ENCODE measurements at regions not wholly inside any gene's neighbourhood (a gene's known extent, or its start where the extent isn't known, plus 50 kb on each side); places are given as distances from the start of the nearest gene placed in this dataset.

DNA sequence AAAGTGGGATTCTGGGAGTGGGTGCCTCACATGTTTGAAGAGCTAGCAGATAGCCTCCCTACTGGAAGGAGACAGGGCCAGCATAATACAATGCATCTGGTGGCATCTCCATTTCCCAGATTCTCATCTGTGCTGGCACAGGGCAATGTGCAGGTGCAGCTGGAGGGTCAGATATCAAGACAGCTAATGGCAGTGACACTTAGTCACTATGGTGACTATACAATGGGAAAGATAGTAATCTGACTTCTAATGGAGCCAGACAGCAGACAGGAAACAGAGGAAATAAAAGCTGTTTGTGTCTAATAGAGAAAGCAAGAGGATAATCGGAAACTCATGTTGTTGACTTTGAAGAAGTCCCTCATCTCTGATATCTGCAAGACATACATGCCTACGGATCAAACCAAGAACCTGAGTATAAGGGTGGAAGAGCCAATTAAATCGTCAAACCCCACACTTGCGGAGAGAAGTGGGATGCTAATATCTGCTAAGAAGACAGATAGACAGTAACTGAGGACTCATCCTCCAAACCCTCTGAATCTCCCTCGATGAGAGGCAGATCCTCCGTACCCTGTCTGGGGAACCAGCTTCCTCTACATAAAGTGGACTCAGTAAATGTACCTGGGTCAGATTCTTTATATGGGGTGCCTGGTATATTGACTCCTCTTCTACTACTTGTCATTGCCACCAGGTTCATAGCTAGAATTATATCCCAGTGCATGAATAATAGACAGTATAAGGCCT lies 692.7 kb downstream of the SOCS6 start:
- Mint-ChIP-seq H3K27me3 (no peaks in the 10 kb centered on the region), H3K9me3 (peaks cover 21% of the 10 kb centered on the region), H3K4me1 (no peaks in the 10 kb centered on the region), H3K27ac (no peak overlapping the region), H3K4me3 (no peak overlapping the region), H3K36me3 (peaks cover 3% of the 10 kb centered on the region)
- DNase-seq, result no peak

DNA sequence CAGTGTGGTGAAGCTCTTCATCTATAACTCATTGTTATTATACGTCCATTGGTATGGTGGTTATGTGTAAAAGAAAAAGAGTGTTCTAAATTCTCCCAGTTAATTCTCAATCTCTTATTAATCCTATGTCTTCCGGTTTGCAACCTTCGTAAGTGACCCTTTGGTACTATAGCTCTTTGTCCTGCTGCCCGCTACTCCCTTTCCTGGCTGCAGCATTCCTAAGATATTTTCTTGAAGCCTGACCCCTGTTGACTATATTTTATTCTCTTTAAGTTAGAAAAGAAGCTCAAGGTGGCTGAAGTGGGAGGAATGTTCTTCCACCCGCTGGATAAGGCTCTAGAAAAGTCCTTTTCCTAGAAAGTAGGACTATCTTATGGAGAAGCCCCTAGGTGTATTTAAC lies 684.8 kb downstream of the SOCS6 start:
- Mint-ChIP-seq H3K27ac (no peak overlapping the region), H3K27me3 (no peaks in the 10 kb centered on the region), H3K4me1 (no peaks in the 10 kb centered on the region), H3K4me3 (peak overlapping the region; percentile 9), H3K36me3 (no peaks in the 10 kb centered on the region), H3K9me3 (peaks cover 4% of the 10 kb centered on the region)
- DNase-seq, result no peak

DNA sequence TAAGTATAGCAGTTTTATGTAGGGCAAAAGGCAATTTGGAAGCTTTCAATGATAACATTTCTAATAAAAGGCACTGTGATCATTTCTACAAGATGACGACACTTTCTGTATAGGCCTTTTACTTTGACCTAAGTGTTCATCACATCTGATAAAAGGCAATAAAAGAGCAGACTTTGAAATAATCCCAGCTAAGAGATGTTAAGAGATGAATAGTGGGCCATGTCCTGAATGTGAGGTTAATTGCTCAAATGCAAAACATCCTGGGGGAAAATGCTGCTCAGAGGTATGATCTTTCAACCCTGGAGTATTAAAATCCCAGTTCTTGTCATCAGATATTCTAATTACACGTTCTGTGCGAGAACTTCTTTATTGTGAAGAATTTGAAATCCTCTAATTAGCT lies 677.6 kb downstream of the SOCS6 start:
- Mint-ChIP-seq H3K4me1 (no peaks in the 10 kb centered on the region), H3K36me3 (no peaks in the 10 kb centered on the region)

DNA sequence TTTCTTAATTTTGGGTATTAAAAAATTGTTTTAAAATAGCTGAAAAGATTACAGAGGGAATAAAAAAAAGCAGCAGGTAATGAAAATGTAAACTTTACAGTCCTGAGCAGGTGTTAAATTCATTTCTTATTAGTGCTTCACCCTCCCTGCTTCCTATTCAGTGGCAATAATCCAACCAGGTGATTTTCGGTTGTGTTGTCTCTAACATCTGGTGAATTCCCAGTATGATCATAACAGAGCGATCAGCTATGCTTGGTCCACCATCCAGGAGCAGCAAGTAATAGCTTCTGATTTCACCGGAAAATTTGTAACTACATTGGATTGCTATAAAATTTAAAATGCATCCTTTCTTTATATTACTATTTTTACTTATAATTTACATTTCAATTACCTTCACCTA lies 673.1 kb downstream of the SOCS6 start:
- H3K4me3 Mint-ChIP-seq, result no peak overlapping the region

More for the DNA sequence above, 677.6 kb downstream of the SOCS6 start:
- Mint-ChIP-seq H3K27ac (no peak overlapping the region), H3K9me3 (peaks cover 2% of the 10 kb centered on the region), H3K4me3 (no peak overlapping the region), H3K27me3 (no peaks in the 10 kb centered on the region)
- DNase-seq, result no peak

DNA sequence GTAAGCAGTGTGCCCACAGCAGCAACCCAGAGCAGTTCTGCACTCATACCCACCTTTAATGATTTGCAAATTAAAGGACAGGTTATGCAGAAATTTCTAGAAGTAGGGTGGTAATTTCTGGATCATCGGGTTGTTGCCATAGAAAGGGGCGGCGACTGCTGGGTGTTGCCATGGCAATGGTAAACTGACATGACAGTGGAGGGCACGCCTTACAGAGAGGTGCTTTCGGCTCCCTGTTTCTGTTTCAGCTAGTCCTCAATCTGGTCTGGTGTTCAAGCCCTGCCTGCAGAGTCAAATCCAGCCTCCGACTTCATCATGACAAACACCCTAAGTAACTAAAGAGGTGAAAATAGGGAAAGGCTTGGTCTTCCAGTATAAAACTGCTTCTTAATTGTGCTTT lies 667.7 kb downstream of the SOCS6 start:
- DNase-seq, result no peak
- H3K27me3 Mint-ChIP-seq, result no peaks in the 10 kb centered on the region
- H3K9me3 Mint-ChIP-seq, result no peaks in the 10 kb centered on the region

More for the DNA sequence above, 673.1 kb downstream of the SOCS6 start:
- H3K36me3 Mint-ChIP-seq, result no peaks in the 10 kb centered on the region
- H3K9me3 Mint-ChIP-seq, result no peaks in the 10 kb centered on the region
- no peak for DNase-seq
- H3K27me3 Mint-ChIP-seq, result no peaks in the 10 kb centered on the region
- no peak overlapping the region for H3K27ac Mint-ChIP-seq
- H3K4me1 Mint-ChIP-seq, result no peaks in the 10 kb centered on the region

DNA sequence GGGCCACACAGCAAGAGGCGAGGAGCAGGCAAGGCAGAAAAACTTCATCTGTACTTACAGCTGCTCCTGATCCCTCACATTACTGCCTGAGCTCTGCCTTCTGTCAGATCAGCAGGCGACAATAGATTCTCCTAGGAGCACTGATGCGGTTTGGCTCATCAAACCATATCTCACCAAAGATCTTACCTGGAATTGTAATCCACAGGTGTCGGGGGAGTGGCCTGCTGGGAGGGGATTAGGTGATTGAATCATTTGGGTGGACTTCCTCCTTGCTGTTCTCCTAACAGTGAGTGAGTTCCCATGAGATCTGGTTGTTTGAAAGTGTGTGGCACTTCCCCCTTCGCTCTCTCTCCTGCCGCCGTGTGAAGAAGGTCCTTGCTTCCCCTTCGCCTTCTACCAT lies 647.3 kb downstream of the SOCS6 start:
- no peaks in the 10 kb centered on the region for H3K36me3 Mint-ChIP-seq
- H3K9me3 Mint-ChIP-seq, result no peaks in the 10 kb centered on the region
- H3K4me3 Mint-ChIP-seq, result no peak overlapping the region
- H3K27me3 Mint-ChIP-seq, result no peaks in the 10 kb centered on the region
- H3K27ac Mint-ChIP-seq, result no peak overlapping the region
- peaks cover 6% of the 10 kb centered on the region for H3K4me1 Mint-ChIP-seq
- DNase-seq, result no peak

More for the DNA sequence above, 667.7 kb downstream of the SOCS6 start:
- Mint-ChIP-seq H3K4me3 (no peak overlapping the region), H3K4me1 (no peaks in the 10 kb centered on the region), H3K36me3 (no peaks in the 10 kb centered on the region), H3K27ac (no peak overlapping the region)

DNA sequence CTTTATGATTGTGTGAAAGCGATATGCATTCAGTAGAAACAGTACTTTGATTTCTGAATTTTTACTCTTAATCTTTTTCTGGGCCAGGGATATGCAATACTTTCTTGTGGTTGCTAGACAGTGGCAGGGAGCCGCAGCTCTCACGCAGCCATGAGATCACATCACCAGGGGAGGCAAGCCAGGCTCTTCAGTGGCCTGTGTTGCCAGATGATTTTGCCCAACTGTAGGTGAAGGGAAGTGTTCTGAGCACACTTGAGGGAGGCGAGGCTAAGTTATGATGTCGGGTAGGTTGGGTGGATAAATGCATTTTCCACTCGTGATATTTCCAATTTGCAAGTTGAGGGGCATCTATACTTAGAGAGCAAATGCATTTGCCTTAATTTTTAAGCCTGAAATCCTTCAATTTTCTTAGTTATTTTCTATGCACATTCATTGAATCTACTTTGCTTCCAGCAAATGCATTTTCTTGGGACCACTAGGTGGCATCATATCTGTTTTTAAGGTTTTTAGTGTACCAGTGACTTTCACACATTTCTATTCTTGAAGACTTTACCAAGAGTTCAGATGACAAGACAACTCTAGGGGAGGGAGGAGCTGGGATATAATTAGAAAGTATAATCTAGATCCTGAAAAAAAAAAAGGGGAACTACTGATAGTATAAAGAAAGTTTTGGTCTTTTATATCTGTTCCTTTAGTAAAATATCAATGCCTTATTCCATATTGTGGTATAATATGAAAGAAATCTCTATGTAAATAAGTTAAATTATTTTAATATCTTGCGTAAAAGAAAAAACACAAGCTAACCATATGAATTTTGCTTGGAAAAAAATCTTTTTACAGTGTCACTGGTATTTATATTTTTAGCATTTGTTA lies 643.3 kb downstream of the SOCS6 start:
- peaks cover 6% of the 10 kb centered on the region for H3K4me1 Mint-ChIP-seq
- no peak overlapping the region for H3K4me3 Mint-ChIP-seq
- H3K9me3 Mint-ChIP-seq, result no peaks in the 10 kb centered on the region
- DNase-seq, result no peak
- H3K27ac Mint-ChIP-seq, result no peak overlapping the region
- H3K36me3 Mint-ChIP-seq, result no peaks in the 10 kb centered on the region
- no peaks in the 10 kb centered on the region for H3K27me3 Mint-ChIP-seq

DNA sequence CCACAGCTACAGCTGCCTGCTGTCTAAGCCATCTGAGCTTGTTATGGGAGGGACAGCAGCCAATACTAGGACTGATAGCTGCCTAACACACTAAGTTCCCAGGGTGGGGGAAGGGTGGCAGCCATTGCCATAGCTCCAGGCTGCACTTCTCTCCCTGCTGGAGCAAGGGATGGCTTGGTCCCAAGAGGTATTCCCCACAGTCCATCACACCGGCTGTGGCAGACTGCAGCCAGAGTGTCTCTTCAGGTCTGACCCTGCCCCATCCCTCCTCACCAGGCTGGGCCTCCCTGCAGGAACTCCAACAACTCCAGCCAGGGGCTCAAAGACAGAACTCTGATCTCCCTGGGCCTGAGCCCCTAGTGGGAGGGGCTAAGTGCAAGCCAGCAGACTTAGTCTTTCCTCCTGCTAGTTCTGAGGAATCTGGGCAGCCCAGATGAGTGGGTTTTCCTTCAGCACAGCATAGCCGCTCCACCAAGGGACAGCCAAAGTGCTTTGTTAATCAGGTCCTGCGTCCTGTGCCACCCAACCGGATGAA lies 632.1 kb downstream of the SOCS6 start:
- DNase-seq, result no peak
- H3K36me3 Mint-ChIP-seq, result peaks cover 9% of the 10 kb centered on the region
- no peak overlapping the region for H3K27ac Mint-ChIP-seq
- no peak overlapping the region for H3K4me3 Mint-ChIP-seq
- peaks cover 23% of the 10 kb centered on the region for H3K9me3 Mint-ChIP-seq
- no peaks in the 10 kb centered on the region for H3K4me1 Mint-ChIP-seq
- no peaks in the 10 kb centered on the region for H3K27me3 Mint-ChIP-seq

DNA sequence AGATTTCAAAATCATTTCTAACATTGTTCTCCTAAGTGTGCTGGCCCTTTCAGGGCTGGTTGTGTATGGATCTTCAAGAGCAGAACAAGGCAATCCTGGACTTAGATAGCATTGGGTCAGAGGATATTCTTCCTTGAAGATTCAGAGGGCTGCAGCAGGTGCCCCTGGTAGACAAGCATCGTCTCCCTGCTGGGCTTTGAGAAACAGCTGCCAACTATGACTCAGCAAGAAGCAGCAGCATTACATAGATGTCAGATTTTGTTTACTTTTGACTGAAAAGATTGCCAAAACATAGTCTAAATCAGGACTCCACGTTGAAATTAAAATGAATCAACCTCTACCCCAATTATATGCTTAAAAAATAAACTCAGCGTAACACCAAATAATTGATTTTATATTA lies 618.8 kb downstream of the SOCS6 start:
- Mint-ChIP-seq H3K27me3 (no peaks in the 10 kb centered on the region), H3K9me3 (peaks cover 7% of the 10 kb centered on the region), H3K27ac (no peak overlapping the region), H3K36me3 (peaks cover 2% of the 10 kb centered on the region), H3K4me3 (no peak overlapping the region), H3K4me1 (peaks cover 10% of the 10 kb centered on the region)
- DNase-seq, result no peak

DNA sequence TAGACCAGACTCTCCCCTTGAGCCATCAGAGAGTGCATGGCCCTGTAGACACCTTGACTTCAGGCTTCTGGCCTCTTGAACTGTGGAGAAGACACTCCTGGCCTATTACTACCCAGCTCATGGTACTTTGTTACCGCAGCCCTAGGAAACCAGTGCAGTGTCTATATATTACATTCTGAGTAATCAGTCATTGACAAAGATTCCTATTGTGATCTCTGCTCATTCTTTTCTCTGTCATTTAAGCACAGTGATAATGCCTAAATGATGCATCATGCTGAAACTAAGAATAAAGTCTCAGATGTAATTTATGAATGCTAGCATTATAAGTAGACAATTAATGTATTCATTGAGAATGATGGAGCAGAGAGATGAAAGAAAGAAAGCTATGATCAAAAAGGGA lies 603.5 kb downstream of the SOCS6 start:
- Mint-ChIP-seq H3K9me3 (peaks cover 8% of the 10 kb centered on the region), H3K4me3 (no peak overlapping the region), H3K4me1 (peaks cover 4% of the 10 kb centered on the region), H3K27ac (no peak overlapping the region), H3K36me3 (peaks cover 4% of the 10 kb centered on the region), H3K27me3 (no peaks in the 10 kb centered on the region)
- DNase-seq, result no peak

DNA sequence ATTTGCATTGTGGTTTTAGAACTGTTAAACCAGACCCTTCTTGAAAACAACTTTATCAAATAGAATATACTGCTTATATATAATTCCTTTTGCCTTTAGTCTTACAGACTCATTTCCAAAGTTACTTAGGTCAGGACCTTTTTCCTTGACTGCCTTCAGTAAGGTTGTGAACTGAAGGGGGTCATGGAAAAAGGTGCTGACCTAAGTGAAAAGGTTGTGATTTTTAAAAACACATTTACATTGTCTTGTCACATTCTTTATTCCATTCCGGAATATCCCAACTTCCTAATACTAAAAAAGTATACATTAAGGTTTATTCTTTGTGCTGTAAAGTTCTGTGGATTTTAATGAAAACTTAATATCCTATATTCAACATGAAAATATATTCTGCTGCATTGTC lies 581.4 kb downstream of the SOCS6 start:
- Mint-ChIP-seq H3K27ac (no peak overlapping the region), H3K4me3 (no peak overlapping the region)

DNA sequence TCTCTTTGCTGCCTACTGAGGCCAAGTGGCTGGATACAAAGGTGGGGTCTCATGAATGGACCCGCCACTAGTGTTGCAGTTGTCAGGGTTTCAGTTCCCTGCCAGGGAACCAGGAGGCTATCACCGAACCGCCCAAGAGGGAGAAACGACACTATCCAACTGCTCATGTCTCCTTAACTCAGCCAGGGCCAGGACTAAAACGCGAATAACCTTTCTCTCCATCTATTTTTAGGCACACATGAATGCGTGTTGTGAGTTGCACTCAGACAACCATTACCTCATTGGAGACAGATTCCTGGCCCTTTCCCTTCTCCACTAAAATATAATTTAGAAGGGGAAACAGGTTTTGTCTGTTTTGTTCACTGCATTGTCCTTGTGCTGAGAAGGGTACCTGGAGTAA lies 559.5 kb downstream of the SOCS6 start:
- Mint-ChIP-seq H3K36me3 (peaks cover 1% of the 10 kb centered on the region), H3K9me3 (peaks cover 1% of the 10 kb centered on the region), H3K27me3 (no peaks in the 10 kb centered on the region), H3K4me3 (no peak overlapping the region), H3K27ac (no peak overlapping the region), H3K4me1 (no peaks in the 10 kb centered on the region)
- DNase-seq, result no peak

More for the DNA sequence above, 581.4 kb downstream of the SOCS6 start:
- Mint-ChIP-seq H3K27me3 (no peaks in the 10 kb centered on the region), H3K4me1 (no peaks in the 10 kb centered on the region), H3K9me3 (peaks cover 7% of the 10 kb centered on the region), H3K36me3 (peaks cover 4% of the 10 kb centered on the region)
- DNase-seq, result no peak

DNA sequence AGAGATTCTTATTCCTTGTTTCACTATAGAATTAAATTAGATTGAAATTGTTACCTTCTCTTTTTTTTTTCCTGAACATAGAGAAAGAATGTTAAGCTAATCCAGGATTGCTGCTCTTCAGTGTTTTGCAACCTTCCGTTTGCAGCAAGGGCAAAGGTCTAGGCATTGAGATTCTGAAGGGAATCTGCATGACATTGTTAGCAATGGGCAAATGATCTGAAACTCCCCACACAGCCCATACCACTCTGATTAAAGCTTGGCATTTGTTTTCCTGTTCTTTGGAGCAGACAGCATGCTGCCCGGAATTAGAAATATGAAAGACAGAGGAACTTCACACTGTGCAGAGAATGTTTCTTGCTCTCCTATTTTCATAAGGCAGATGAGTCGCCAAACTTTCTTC lies 551.8 kb downstream of the SOCS6 start:
- no peak for DNase-seq
- Mint-ChIP-seq H3K27me3 (no peaks in the 10 kb centered on the region), H3K4me3 (no peak overlapping the region), H3K27ac (no peak overlapping the region), H3K9me3 (peaks cover 1% of the 10 kb centered on the region), H3K4me1 (no peaks in the 10 kb centered on the region), H3K36me3 (peaks cover 1% of the 10 kb centered on the region)

DNA sequence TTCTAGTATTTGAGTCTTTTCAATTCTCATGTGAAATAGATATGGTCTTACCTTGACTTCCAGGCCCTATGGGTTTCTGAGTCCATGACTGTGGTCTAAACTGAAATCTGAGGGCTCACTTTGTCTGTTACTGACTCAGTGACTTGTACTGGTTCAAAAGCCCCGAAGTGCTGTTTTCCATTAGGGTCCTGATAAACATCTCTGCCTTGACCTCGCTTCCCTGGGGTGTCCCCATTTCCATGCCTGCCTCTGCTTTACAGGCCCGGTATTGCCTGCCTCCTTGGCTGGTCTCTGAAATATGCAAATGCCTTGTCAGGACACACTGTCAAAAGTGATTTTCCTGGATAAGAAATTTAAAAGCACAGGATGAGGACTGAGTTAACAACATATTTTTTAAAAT lies 538.8 kb downstream of the SOCS6 start:
- H3K36me3 Mint-ChIP-seq, result no peaks in the 10 kb centered on the region
- H3K9me3 Mint-ChIP-seq, result peaks cover 2% of the 10 kb centered on the region
- no peak overlapping the region for H3K4me3 Mint-ChIP-seq
- no peak for DNase-seq
- no peak overlapping the region for H3K27ac Mint-ChIP-seq
- no peaks in the 10 kb centered on the region for H3K27me3 Mint-ChIP-seq
- H3K4me1 Mint-ChIP-seq, result no peaks in the 10 kb centered on the region

DNA sequence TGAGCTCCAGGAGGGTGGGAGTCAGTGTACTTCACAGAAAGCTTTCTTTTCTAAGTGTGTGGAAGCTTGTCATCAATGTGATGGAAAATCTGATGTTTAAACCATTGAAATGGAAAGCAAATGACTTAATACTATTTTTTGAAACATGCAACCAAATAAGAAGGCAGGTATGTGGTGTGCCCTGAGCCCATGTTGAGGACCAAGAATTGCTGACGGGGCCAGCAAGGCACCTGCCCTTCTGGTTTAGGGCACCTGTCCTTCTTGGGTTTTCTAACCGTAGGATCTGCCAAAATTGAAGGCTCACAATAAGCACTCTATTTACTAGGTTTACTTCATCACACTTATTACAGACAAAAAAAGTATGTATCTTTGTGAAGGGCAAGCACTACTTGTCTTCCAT lies 537.7 kb downstream of the SOCS6 start:
- Mint-ChIP-seq H3K36me3 (no peaks in the 10 kb centered on the region), H3K27me3 (no peaks in the 10 kb centered on the region), H3K4me1 (no peaks in the 10 kb centered on the region), H3K4me3 (no peak overlapping the region), H3K27ac (no peak overlapping the region), H3K9me3 (peaks cover 2% of the 10 kb centered on the region)
- no peak for DNase-seq
